ENCODE measurements at regions not wholly inside any gene's neighbourhood (a gene's known extent, or its start where the extent isn't known, plus 50 kb on each side); places are given as distances from the start of the nearest gene placed in this dataset.

DNA sequence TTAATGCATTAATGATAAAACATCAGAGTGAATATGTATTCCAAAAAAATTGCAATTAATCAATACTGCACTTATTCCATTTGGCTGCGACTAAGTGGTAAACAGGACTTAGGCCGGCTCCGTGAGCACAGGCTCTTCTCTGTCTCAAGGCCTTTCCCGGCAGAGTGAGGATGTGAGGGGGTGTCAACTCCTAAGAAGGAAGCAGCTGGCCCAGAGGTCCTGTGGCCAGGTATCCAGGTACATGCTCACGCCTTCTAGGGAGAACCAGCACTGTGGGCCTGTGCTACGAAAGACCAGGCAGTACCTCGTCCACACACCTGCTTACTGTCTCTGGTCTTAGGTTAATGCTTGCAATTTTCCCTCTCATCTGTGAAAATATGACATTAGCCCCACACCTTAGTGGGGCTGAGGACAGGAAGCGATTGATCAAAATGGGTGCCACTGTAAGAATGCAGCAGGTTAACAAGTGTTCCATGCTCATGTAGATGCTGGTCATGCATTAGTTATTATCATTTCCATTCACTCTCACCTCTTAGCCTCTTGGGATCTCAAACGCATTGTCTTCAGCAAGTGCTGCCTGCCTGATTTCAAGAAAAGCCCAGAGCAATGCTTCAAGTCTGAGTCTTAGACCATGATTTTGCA lies 175.3 kb downstream of the ABHD5 start:
- Mint-ChIP-seq H3K27me3 (peaks cover 6% of the 10 kb centered on the region), H3K4me3 (no peak overlapping the region), H3K9me3 (no peaks in the 10 kb centered on the region), H3K36me3 (ENCODE audit: low read depth) (no peaks in the 10 kb centered on the region), H3K27ac (no peak overlapping the region), H3K4me1 (ENCODE audit: low read depth) (no peaks in the 10 kb centered on the region)
- intact Hi-C loops (cut with micrococcal nuclease) = no loop called here

DNA sequence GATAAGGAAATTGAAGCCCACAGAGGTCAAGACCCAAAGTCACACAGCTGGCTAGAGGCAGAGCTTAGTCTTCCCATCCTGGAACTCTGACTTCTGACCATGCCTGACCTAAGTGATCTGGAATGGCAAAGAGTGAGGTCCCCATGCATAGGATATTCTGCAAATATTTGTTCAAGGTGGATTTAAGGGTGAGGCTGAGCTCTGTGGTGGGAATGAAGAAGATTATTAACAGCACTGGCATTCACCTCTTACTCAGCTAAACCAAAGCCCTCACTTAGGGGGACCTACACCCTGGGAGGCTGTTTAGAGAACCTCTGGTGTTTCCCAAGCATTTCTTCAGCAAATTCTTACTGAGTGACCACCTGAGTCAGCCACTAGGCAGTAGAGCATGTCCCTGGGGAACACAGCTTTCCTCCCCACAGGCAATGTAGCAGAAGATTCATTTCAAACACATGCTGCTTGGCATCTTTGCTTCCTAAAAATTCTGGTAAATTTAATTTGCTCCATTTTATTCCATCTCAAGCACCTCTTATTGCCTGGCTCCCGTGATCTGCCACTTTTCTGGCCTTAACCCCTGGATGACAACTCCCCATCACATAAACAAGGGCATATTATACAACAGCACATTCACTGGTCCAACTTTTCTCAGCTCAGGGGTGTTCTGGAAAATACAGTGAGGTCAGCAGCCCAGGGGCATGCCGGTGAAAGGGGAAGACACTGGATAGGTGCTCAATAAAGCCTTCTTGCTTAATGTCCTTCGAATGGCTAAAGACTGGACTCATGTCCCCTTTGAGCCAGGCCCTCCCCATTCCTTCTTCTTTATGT lies 176.0 kb downstream of the ABHD5 start:
- Mint-ChIP-seq H3K9me3 (no peaks in the 10 kb centered on the region), H3K36me3 (ENCODE audit: low read depth) (no peaks in the 10 kb centered on the region), H3K27me3 (peaks cover 11% of the 10 kb centered on the region), H3K4me3 (no peak overlapping the region), H3K27ac (no peak overlapping the region), H3K4me1 (ENCODE audit: low read depth) (no peaks in the 10 kb centered on the region)
- intact Hi-C loops (cut with micrococcal nuclease) = no loop called here

DNA sequence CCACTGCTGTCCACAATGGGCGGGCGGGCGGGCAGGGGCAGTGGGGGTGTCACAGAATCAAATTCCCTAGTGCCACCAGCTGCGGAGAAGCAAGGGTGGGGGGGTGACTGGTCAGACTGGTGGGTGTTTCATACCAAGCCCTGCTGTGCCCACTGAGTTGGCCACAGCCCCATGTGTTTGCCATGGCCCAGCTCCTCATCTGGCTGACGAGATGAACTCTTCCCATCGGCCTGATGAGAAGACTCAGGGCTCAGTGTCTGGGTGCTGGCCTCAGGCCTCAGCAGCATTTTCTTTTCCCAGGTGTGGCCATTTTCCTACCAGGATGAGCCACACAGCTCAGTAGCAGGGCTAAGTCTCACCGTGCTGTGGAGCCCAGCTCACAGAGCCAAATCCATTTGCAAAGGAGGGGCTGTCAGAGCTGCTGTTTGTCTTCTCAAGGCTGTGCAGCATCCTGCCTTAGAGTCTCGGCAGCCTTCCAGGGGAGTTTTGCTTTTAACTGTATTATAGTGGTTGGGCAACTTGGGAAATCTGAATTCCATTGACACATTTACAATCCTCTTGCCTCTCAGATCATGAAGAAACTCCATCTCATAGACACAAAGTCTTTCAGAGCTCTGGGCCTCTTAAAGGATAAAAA lies 176.8 kb downstream of the ABHD5 start:
- no peak overlapping the region for H3K4me3 Mint-ChIP-seq
- H3K4me1 Mint-ChIP-seq (ENCODE audit: low read depth) = peaks cover 2% of the 10 kb centered on the region
- intact Hi-C loops (cut with micrococcal nuclease) = no loop called here
- no peak overlapping the region for H3K27ac Mint-ChIP-seq
- H3K9me3 Mint-ChIP-seq = no peaks in the 10 kb centered on the region
- peaks cover 15% of the 10 kb centered on the region for H3K27me3 Mint-ChIP-seq
- H3K36me3 Mint-ChIP-seq (ENCODE audit: low read depth) = no peaks in the 10 kb centered on the region

DNA sequence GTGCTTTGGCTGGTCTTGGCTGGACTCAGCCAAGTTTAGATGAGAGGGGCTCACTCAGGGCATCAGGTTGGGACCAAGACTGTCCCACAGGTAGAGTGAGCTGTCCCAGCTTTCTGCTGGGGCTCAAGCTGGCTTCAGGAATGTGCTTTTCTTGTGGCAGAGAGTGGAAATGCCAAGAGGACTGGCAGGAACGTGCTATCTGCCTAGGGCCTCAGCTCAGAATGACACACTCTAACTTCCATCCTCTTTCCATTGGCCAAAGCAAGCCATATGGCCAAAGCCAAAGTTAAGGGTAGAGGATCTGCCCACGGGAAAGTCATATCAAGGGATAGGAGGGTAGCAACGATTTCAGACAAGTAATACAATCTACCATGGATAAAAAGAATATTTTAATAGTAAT lies 178.8 kb downstream of the ABHD5 start:
- peaks cover 9% of the 10 kb centered on the region for H3K4me1 Mint-ChIP-seq (ENCODE audit: low read depth)
- H3K9me3 Mint-ChIP-seq = no peaks in the 10 kb centered on the region
- H3K4me3 Mint-ChIP-seq = no peak overlapping the region
- H3K27me3 Mint-ChIP-seq = peaks cover 18% of the 10 kb centered on the region
- H3K27ac Mint-ChIP-seq = no peak overlapping the region
- no peaks in the 10 kb centered on the region for H3K36me3 Mint-ChIP-seq (ENCODE audit: low read depth)
- intact Hi-C loops (cut with micrococcal nuclease) = no loop called here

GRCh38 chr3:43870120-43870519 lies 179.4 kb downstream of the ABHD5 start:
- no peaks in the 10 kb centered on the region for H3K9me3 Mint-ChIP-seq
- H3K4me3 Mint-ChIP-seq = no peak overlapping the region
- H3K27me3 Mint-ChIP-seq = peaks cover 18% of the 10 kb centered on the region
- H3K27ac Mint-ChIP-seq = no peak overlapping the region
- H3K4me1 Mint-ChIP-seq (ENCODE audit: low read depth) = peaks cover 9% of the 10 kb centered on the region
- intact Hi-C loops (cut with micrococcal nuclease) = no loop called here
- no peaks in the 10 kb centered on the region for H3K36me3 Mint-ChIP-seq (ENCODE audit: low read depth)

- no peaks in the 10 kb centered on the region for H3K9me3 Mint-ChIP-seq
- no peaks in the 10 kb centered on the region for H3K36me3 Mint-ChIP-seq (ENCODE audit: low read depth)
- H3K27ac Mint-ChIP-seq = no peak overlapping the region
- H3K4me3 Mint-ChIP-seq = no peak overlapping the region
- H3K4me1 Mint-ChIP-seq (ENCODE audit: low read depth) = peaks cover 9% of the 10 kb centered on the region
- peaks cover 18% of the 10 kb centered on the region for H3K27me3 Mint-ChIP-seq
- intact Hi-C loops (cut with micrococcal nuclease) = no loop called here
Measured at GRCh38 chr3:43870844-43871626, 180.3 kb downstream of the ABHD5 start.

DNA sequence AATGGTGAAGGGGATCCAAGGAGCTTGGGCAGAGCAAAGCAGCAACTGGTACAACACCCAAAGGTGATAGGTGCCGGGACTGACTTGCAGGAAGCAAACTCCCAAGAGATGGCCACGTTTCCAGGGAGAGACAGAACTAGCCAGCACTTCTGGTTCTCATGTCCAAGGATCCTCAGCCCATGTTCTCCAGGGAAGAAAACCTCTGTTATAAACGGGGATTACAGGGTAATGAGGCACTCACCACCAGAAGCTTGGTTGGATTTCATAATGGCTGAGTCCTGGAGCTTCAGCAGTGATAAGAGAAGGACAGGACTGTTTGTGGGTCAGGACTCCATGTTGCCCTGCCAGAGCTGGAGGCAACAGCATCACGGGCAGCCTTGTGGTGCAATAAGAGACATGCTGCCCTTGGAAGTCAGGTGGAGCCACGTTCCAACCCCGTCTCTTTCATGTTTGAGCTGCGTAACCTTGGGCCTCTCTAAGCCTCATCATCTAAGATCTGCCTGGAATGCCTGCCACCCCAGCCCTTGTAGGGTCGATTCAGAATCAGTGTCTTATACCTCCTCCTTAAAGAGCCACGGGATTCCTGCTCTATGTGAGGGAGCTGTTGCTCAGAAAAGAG lies 181.0 kb downstream of the ABHD5 start:
- intact Hi-C loops (cut with micrococcal nuclease) = no loop called here
- peaks cover 18% of the 10 kb centered on the region for H3K27me3 Mint-ChIP-seq
- no peaks in the 10 kb centered on the region for H3K36me3 Mint-ChIP-seq (ENCODE audit: low read depth)
- H3K4me1 Mint-ChIP-seq (ENCODE audit: low read depth) = peaks cover 9% of the 10 kb centered on the region
- H3K4me3 Mint-ChIP-seq = no peak overlapping the region
- H3K27ac Mint-ChIP-seq = no peak overlapping the region
- no peaks in the 10 kb centered on the region for H3K9me3 Mint-ChIP-seq

GRCh38 chr3:43872301-43872700 lies 181.6 kb downstream of the ABHD5 start:
- Mint-ChIP-seq H3K4me1 (ENCODE audit: low read depth) (peaks cover 9% of the 10 kb centered on the region), H3K27me3 (peaks cover 18% of the 10 kb centered on the region)

GRCh38 chr3:43872901-43873300 lies 182.2 kb downstream of the ABHD5 start:
- H3K27me3 Mint-ChIP-seq = peaks cover 18% of the 10 kb centered on the region
- no peak overlapping the region for H3K4me3 Mint-ChIP-seq
- H3K27ac Mint-ChIP-seq = no peak overlapping the region
- intact Hi-C loops (cut with micrococcal nuclease) = no loop called here
- H3K4me1 Mint-ChIP-seq (ENCODE audit: low read depth) = peaks cover 9% of the 10 kb centered on the region
- H3K36me3 Mint-ChIP-seq (ENCODE audit: low read depth) = no peaks in the 10 kb centered on the region
- H3K9me3 Mint-ChIP-seq = no peaks in the 10 kb centered on the region

More at GRCh38 chr3:43872301-43872700, 181.6 kb downstream of the ABHD5 start:
- Mint-ChIP-seq H3K27ac (no peak overlapping the region), H3K9me3 (no peaks in the 10 kb centered on the region), H3K4me3 (no peak overlapping the region), H3K36me3 (ENCODE audit: low read depth) (no peaks in the 10 kb centered on the region)
- intact Hi-C loops (cut with micrococcal nuclease) = no loop called here

DNA sequence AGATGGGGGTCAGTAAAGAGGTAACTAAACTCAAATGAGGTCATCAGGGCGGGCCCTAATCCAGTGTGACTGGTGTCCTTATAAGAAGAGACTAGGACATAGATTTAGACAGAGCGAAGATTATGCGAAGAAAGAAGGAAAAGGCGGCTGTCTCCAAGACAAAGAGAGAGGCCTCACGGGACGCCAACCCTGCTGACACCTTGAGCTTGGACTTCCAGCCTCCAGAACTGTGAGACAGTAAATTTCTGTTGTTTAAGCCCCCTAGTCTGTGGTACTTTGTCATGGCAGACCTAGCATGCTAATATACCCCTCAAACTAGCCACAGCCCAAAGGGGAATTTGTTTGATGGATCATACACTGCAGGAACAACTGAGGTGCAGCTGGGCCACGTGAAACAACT lies 183.0 kb downstream of the ABHD5 start:
- Mint-ChIP-seq H3K4me3 (no peak overlapping the region), H3K27ac (no peak overlapping the region), H3K27me3 (peaks cover 18% of the 10 kb centered on the region), H3K36me3 (ENCODE audit: low read depth) (no peaks in the 10 kb centered on the region), H3K9me3 (no peaks in the 10 kb centered on the region), H3K4me1 (ENCODE audit: low read depth) (peaks cover 9% of the 10 kb centered on the region)
- intact Hi-C loops (cut with micrococcal nuclease) = no loop called here

DNA sequence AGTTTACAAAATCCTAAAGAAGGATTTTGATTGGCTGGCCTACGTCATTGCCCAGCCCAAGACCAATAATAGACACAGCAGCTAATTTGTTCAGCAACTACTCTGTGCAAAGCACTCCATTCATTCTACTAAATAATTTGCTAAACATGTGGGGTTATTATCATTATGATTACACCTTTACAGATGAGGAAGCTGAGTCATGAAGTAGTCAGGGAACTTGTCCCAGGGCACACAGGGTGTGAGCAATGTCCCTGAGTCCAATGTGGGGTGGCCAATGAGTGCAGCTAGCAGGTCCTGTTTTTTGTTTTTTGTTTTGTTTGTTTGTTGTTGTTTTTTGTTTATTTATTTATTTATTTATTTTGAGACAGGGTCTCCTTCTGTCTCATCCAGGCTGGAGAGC lies 183.6 kb downstream of the ABHD5 start:
- Mint-ChIP-seq H3K9me3 (no peaks in the 10 kb centered on the region), H3K4me1 (ENCODE audit: low read depth) (peaks cover 9% of the 10 kb centered on the region), H3K36me3 (ENCODE audit: low read depth) (no peaks in the 10 kb centered on the region), H3K27ac (no peak overlapping the region), H3K27me3 (peaks cover 14% of the 10 kb centered on the region), H3K4me3 (no peak overlapping the region)
- intact Hi-C loops (cut with micrococcal nuclease) = no loop called here

GRCh38 chr3:43874731-43875130 lies 184.0 kb downstream of the ABHD5 start:
- H3K27me3 Mint-ChIP-seq = peaks cover 14% of the 10 kb centered on the region
- intact Hi-C loops (cut with micrococcal nuclease) = no loop called here
- H3K4me3 Mint-ChIP-seq = no peak overlapping the region
- no peaks in the 10 kb centered on the region for H3K36me3 Mint-ChIP-seq (ENCODE audit: low read depth)
- H3K9me3 Mint-ChIP-seq = no peaks in the 10 kb centered on the region
- no peak overlapping the region for H3K27ac Mint-ChIP-seq
- peaks cover 9% of the 10 kb centered on the region for H3K4me1 Mint-ChIP-seq (ENCODE audit: low read depth)

- H3K36me3 Mint-ChIP-seq (ENCODE audit: low read depth) = no peaks in the 10 kb centered on the region
- intact Hi-C loops (cut with micrococcal nuclease) = no loop called here
- H3K27me3 Mint-ChIP-seq = peaks cover 7% of the 10 kb centered on the region
- H3K4me3 Mint-ChIP-seq = no peak overlapping the region
- H3K4me1 Mint-ChIP-seq (ENCODE audit: low read depth) = peaks cover 9% of the 10 kb centered on the region
- no peaks in the 10 kb centered on the region for H3K9me3 Mint-ChIP-seq
- no peak overlapping the region for H3K27ac Mint-ChIP-seq
Measured at GRCh38 chr3:43876648-43877047, 185.9 kb downstream of the ABHD5 start.

All from dendritic cell treated with granulocyte-macrophage colony-stimulating factor and Interleukin-4, amounts not matched to agents 40 ng/mL and 50 ng/mL, for 4 days (primary cell).